ENCODE measurements at regions not wholly inside any gene's neighbourhood (a gene's known extent, or its start where the extent isn't known, plus 50 kb on each side); places are given as distances from the start of the nearest gene placed in this dataset.

DNA sequence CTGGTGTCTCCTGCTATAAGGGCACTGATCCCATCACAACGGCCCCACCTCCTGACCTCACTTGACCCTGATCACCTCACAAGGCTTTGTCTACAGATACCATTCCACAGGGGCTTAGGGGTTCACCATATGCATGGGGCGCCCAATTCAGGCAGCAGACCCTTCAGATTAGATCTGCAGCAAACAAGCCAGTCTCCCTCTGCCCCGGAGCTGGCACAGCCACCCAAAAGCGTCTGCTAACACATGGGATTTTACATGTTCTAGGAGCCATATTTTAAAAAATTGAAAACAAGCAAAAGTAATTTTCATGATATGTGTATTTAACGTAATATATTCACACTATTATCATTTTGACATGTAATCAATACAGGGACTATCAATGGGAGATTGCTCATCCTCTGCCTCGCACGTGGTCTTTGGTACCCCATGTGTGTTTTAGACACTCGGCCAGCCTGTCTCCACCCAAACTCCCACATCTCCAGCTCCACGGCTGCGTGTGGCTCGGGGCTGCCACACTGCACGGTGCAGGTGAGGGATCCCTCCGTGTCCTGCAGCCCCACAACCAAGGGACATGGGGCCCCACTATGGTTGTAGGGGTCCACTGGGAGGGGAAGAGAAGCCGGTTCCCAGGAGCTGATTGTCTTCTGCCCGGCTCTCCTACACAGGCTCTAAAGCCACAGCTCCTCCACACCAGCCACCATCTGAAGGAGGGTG is 107.6 kb downstream of the RBFOX3 start:
- no peak for DNase-seq (ENCODE audit: low spot score)

- no peak for DNase-seq (ENCODE audit: low spot score)
Observed at GRCh38 chr17:79501910-79502309, 108.9 kb downstream of the RBFOX3 start.

GRCh38 chr17:79500745-79501618 is 109.9 kb downstream of the RBFOX3 start:
- peak; percentile 7 for DNase-seq (ENCODE audit: low spot score)

DNA sequence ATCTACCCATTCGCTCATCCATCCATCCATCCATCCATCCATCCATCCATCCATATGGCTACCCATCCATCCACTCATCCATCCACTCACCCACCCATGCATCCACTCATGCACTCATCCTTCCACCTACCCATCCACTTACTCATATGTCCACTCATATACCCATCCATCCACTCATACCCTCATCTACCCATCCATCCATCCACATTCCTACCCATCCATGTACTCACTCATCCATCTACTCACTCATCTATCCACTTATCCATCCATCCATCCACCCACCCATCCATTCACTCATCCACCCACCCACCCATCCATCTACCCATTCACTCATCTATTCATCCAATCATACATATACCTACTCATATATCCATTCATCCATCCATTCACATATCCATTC is 112.0 kb downstream of the RBFOX3 start:
- no peak for DNase-seq (ENCODE audit: low spot score)

GRCh38 chr17:79497777-79498348 is 113.0 kb downstream of the RBFOX3 start:
- no peak for DNase-seq (ENCODE audit: low spot score)

DNA sequence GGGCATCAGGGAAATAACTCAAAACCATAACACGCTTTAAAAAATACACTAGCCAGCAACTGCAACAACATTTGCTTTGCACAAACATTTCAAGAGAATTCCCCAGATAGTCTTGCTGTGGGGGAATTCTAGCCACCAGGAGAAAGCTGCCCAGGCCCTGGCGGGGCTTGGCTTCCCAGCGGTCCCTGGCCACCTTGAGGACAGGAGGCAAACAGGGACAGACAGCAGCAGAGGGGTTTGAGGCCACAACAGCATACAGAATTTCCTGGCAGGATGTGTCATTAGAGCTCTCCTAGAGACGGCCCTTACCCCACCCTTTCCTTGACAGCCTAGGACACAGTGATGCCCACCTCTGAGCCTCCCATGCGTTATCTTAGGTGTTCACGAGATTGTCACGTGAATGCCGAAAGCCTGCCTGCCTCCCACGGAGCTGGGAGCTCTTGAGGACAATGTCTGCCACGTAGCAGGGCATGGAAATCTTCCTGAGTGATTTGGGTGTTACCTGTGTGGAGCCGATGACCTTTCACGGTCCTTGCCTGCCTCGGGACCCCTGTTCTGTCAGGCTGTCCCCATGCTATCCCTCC is 114.3 kb downstream of the RBFOX3 start:
- DNase-seq (ENCODE audit: low spot score) = no peak

- DNase-seq (ENCODE audit: low spot score) = no peak
Observed at GRCh38 chr17:79495665-79496064, 115.2 kb downstream of the RBFOX3 start.

DNA sequence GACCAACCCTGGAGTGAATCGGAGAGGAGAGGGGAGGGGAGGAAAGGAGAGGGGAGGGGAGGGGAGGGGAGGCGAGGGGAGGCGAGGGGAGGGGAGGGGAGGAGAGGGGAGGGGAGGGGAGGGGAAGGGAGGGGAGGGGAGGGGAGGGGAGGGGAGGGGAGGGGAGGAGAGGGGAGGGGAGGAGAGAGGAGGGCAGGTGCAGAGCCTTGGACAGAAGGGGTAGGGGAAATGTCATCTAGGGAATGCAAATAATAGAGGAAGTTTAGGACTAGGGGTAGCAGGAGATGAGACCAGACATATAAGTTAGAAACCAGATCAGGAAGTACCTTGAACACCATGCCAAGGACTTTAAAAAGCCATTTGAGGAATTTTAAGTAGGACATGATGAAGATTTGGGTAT is 119.8 kb downstream of the RBFOX3 start:
- no peak for DNase-seq (ENCODE audit: low spot score)

DNA sequence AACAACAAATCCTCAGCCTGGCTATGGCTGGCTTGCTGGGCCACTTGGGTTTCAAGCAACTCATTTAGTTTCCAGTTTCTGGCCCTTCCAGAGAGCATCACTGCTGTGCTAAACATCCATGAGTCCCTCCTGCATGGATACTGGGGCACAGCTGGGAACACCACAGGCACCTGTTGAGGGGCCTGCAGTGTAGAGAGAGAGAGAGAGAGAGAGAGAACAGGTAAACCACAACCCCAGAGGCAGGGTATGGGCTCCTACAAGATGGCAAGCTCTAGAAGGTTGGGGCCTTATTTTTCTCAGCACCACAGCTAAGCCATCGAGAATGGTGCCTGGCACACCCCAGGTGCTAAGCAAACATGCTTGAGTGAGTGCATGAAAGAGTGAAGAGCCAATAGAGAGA is 120.3 kb downstream of the RBFOX3 start:
- DNase-seq (ENCODE audit: low spot score) = no peak

- DNase-seq (ENCODE audit: low spot score) = no peak
Observed at GRCh38 chr17:79487149-79487548, 123.7 kb downstream of the RBFOX3 start.

DNA sequence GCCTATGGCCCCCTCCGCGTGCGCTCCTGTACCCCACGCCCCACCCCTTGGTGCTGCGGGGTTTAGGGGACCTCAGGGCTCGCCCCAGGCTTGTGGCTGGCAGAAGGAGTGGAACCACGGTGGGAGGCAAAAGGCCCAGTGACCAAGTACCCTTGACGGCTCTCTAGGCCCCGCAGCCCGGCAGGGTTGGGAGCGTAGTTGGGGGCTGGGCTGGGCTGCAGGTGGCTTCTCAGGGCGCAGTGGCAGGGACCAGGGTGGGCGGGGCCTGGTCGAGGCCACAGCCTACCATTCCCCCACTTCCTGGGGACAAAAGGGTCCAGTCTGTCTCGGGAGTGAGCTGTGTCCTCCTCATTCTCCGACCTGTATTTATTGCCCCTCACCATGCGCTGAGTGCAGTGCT is 124.9 kb downstream of the RBFOX3 start:
- DNase-seq (ENCODE audit: low spot score) = no peak

DNA sequence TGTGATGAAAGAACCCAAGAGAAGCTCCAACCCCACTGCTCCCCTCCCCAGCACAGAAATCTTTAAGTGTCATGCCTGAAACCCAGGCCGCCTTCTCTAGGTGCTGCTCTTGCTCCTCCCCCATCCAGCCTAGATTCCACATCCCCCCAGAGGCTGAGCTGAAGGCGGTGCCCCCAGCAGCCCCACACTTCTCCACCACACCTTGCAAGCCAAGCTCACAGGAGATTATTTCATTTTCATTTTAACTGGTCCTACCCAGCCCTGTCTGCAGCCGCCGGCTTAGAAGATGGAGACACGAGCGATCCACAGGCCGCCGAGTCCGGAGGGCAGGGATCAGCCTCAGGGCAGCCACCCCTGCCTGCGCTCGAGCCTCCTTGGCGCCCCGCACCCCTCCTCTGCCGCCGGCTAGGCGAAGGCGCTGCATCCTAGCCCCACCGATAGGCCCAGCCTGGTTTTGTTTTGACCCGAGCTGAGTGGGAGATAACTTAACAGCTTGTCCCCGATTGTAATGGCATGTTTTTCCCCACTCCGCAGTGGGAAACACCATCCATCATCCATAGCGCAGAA is 125.3 kb downstream of the RBFOX3 start:
- DNase-seq (ENCODE audit: low spot score) = no peak

DNA sequence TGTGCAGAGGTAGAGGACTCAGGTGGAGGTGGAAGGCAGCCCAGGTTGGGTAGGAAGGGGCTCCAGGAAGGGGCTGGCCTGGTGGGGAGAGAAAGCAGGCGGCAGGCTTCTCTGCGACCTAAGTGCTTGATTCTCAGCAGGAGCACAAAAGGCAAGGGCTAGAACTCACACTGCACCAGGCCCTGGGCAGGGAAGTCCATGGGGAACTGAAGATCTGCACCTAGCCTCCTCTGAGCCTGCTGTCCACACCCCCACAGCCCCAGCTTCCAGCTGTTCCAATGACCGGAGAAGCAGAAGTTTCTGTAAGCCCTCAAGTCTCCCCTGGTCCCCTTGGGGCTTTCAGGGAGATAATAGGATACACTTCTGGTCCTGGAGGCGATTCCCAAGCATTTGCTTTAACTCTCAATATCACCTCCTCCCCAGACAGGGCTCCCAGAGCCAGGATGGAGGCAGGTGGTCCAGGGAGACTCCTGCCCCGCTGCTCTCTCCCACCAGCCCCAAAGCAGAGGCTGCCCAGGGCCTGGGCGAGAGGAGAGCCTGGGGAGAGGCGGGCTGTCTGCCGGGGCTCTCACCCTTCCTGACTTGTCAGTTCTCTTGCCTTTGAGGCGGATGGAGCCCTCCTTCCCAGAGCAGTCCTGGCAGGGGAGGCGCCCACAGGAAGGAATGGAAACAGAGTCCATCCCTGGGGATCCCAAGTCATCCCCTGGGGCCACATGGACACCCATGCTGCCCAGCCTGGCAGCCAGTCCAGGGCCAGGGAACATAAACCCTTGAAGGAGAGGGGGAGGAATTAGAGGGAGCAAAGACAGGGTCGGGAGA is 126.0 kb downstream of the RBFOX3 start:
- no peak for DNase-seq (ENCODE audit: low spot score)

- DNase-seq (ENCODE audit: low spot score) = no peak
Observed at GRCh38 chr17:79483842-79484241, 127.0 kb downstream of the RBFOX3 start.

- DNase-seq (ENCODE audit: low spot score) = no peak
Observed at GRCh38 chr17:79482727-79483521, 127.9 kb downstream of the RBFOX3 start.

DNA sequence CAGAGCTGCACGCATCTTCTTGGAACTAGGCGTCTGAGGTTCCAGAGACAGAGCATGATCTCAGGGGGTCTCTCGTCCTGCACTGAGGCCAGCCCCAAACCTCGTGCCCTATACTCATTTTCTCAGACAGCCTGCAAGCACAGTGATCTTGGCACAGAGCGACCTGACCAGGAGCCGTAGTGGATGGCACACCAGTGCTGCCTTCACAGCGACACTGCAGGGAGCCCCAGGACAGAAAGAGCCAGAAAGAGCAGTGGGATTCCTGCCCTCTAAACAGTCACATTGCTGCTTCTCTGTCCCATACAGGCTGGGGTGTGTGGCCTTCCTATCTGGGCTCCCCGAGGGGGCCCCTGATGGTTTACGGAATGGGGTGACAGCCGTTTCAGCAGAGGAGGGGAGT is 131.0 kb downstream of the RBFOX3 start:
- no peak for DNase-seq (ENCODE audit: low spot score)

DNA sequence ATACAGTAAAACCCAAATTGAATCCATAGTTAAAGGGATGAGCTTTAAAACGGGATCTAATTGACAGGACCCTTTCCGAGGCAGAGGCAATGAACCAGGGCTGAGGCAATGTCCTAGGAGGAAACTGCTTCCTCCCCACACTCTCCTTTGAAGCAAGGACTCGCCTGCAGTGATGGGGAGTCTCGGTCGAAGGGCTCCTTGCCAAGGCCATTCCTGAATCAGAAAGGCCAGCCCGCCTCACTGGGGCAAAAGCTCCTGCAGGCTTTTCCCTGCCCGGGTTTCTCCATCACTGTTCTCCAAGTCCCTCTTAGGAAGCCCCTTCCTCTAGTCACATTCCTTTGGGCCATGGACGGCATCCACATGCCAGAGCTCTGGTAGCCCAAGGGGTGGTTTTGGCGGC is 132.0 kb downstream of the RBFOX3 start:
- DNase-seq (ENCODE audit: low spot score) = no peak

DNA sequence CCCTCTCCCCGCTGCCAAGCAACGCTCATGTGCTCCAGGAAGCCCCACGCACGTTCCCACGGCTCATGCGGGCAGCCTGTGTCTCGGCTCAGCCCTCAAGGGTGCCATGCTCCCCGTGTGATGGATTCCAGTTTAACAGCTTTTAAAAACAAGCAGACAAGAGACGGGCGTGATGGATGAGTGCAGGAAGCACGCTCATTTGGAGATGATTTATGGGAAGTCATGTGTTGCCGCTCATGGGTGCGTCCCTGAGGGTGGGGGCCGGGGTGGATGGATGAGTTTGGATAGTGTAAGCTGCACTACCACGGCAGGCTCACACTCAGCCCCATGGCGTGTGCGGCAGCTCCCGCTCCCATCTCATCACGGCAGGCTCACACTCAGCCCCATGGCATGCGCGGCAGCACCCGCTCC is 132.8 kb downstream of the RBFOX3 start:
- peak; percentile 26 for DNase-seq (ENCODE audit: low spot score)

DNA sequence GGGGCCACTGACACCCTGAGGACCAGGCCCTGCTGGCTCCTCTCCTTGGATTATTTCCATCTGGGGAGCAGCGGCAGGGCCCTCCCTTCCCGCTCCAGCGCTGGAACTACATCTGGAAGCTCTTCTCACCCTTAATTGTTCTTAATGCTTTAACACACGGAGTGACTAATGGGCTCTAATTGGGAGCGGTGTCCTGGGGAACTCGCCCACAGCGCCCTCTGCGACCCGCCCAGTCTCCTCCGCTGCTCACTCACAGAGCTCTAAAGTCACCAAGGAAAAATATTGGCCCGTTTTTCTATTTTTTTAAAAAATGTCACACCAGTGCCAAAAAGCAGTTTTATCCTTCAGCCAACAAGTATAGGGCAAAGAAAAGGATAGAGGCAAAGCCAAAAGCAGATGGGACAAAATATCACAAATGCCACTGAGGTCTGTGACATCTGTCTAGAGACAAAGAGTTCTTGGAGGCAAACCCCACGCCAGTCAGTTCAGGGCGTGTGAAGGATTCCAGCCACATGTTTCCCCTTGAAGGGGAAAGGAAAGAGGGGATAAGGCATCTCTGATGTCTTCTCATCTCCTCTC is 134.7 kb downstream of the RBFOX3 start:
- DNase-seq (ENCODE audit: low spot score) = no peak

GRCh38 chr17:79473876-79474440 is 136.9 kb downstream of the RBFOX3 start:
- DNase-seq (ENCODE audit: low spot score) = no peak
